ENCODE measurements at regions not wholly inside any gene's neighbourhood (a gene's known extent, or its start where the extent isn't known, plus 50 kb on each side); places are given as distances from the start of the nearest gene placed in this dataset.

DNA sequence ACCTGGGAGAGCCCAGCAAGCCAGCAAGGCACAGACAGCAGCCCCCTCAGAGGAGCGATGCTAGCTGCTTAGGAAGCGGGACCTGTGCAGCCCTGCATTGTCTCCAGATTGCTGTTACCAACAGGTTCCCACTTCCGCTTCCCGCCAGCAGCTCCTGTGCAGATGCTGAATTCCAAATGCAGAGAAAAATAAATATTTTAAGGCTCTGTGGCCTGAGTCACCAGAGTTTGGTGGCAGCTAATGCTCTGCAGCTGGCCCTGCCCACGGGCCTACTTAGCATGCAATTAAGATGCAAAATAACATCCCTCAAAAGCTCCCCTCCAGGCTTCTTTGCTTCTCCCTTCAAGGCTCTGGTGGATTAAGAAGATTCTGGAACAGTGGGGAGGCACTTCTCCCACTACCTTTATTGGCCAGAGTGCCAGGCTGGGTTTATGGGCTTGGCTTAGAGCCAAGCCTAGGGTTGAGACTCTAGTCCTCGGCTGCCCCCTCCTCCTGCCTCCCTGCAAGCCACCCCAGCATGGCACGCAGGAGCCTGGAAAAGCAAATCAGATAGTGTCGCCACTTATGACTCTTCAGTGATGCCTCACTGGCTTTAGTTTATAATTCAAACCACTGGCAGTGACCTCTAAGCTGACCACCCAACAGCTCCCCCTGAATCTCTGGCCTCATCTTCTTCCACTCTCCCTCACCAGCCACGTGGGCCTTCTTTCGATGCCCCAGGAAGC is 207.1 kb upstream of the ZC3H12A start:
- TF ChIP-seq, protein P1, sequence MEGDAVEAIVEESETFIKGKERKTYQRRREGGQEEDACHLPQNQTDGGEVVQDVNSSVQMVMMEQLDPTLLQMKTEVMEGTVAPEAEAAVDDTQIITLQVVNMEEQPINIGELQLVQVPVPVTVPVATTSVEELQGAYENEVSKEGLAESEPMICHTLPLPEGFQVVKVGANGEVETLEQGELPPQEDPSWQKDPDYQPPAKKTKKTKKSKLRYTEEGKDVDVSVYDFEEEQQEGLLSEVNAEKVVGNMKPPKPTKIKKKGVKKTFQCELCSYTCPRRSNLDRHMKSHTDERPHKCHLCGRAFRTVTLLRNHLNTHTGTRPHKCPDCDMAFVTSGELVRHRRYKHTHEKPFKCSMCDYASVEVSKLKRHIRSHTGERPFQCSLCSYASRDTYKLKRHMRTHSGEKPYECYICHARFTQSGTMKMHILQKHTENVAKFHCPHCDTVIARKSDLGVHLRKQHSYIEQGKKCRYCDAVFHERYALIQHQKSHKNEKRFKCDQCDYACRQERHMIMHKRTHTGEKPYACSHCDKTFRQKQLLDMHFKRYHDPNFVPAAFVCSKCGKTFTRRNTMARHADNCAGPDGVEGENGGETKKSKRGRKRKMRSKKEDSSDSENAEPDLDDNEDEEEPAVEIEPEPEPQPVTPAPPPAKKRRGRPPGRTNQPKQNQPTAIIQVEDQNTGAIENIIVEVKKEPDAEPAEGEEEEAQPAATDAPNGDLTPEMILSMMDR (IDR thresholded peaks at IDR 0.05; ENCODE audit: low read depth, low read length, missing control alignments), result no peak
- in situ Hi-C loops (cut with HindIII; ENCODE audit: low sequenced_read_pairs), result no loop called here
- H3K4me3 ChIP-seq (ENCODE audit: low read depth, low read length), result no peak overlapping the region
- no peak for DNase-seq (ENCODE audit: low read depth)

DNA sequence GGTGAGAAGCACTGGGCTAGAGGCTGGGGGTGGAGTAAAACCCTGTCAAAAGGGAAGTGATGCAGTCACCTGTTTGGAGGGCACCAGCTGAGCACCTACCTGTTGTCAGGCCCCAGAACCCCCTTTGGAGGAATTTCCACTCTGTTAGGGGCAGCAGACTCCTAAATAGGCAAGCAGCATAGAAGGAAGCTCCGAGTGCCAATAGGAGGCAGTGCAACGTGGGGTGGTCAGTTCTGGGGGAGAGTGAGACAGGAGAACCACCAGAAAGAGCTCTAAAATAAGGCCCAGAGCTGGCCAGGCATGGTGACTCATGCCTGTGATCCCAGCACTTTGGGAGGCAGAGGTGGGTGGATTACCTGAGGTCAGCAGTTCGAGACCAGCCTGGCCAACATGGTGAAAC is 203.7 kb upstream of the ZC3H12A start:
- no peak for DNase-seq (ENCODE audit: low read depth)
- in situ Hi-C loops (cut with HindIII; ENCODE audit: low sequenced_read_pairs), result no loop called here
- H3K4me3 ChIP-seq (ENCODE audit: low read depth, low read length), result no peak overlapping the region
- TF ChIP-seq, protein P1 (IDR thresholded peaks at IDR 0.05; ENCODE audit: low read depth, low read length, missing control alignments), result no peak

DNA sequence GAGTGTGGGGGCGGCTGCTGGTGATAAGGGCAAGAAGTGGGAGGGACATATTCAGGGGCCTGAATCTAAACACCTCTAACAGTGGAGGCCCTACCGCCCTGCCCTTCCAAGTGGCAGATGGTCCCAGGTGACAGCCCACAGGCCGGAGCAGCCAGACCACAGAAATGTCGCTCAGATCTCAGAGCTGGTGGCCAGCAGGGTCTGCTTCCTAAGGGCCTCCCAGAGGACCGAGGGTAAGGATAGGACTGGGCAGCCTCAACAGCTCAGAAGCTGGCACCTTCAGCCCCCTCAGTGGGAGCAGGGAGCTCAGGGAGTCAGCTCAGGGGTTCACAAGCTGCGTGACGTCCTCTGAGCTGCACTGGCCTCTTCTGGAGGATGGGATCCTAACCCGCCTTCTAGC is 201.8 kb upstream of the ZC3H12A start:
- TF ChIP-seq, protein P1 (IDR thresholded peaks at IDR 0.05; ENCODE audit: low read depth, low read length, missing control alignments), result no peak
- no peak overlapping the region for H3K4me3 ChIP-seq (ENCODE audit: low read depth, low read length)
- in situ Hi-C loops (cut with HindIII; ENCODE audit: low sequenced_read_pairs), result no loop called here
- no peak for DNase-seq (ENCODE audit: low read depth)

DNA sequence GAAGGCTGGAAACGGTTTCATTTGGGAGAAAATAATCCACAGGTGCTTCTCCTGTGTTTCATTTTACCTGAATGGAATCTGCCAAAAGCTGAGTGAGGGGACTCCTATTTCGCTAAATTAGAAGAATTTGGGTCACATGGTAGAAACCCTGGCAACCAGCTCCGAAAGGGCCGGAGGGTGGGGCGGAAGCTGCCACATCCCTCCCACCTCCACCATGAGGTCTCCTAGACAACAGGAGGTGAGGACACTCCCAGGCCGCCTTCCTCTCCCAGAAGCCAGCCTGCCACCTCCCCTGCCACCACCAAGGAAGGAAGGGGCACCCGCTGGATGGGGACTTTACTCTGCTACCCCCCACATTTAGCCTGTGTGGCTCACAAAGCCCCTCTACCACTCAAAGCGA is 199.9 kb upstream of the ZC3H12A start:
- no peak for DNase-seq (ENCODE audit: low read depth)
- in situ Hi-C loops (cut with HindIII; ENCODE audit: low sequenced_read_pairs), result no loop called here
- TF ChIP-seq, protein P1 (IDR thresholded peaks at IDR 0.05; ENCODE audit: low read depth, low read length, missing control alignments), result no peak
- no peak overlapping the region for H3K4me3 ChIP-seq (ENCODE audit: low read depth, low read length)

DNA sequence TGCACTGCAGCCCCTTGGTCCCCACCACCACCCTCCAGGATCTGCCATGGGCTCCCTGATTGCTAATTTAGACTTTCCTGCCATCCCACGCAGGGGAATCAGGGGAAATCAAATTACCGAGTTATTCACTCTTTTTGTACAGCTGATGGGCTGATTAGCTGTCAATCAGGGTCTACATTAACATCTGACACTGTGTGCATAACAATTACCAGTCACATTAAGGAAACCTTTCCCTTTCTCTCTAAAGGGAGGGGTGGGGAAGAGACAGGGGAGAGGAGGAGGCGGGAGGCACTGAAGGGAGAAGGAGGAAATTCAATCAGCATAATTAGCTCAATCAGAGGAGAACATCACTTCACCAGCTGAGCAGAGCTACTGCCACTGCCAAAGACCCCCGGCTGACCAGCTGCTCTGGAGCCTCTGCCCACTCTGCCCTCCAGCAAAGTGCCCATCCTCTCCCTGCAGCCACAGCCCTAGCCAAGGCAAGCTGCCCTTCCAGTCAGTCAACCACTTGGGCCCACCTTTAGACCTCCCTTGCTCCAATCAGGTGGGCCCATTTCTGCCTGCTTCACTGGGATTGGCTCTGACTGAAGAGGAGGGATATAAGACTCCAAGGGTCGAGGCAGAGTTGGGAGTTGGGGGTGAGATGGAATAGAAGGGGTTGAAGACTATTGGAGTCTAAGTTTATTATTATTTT is 199.3 kb upstream of the ZC3H12A start:
- no peak for DNase-seq (ENCODE audit: low read depth)
- TF ChIP-seq, protein P1 (IDR thresholded peaks at IDR 0.05; ENCODE audit: low read depth, low read length, missing control alignments), result no peak
- in situ Hi-C loops (cut with HindIII; ENCODE audit: low sequenced_read_pairs), result no loop called here
- no peak overlapping the region for H3K4me3 ChIP-seq (ENCODE audit: low read depth, low read length)

DNA sequence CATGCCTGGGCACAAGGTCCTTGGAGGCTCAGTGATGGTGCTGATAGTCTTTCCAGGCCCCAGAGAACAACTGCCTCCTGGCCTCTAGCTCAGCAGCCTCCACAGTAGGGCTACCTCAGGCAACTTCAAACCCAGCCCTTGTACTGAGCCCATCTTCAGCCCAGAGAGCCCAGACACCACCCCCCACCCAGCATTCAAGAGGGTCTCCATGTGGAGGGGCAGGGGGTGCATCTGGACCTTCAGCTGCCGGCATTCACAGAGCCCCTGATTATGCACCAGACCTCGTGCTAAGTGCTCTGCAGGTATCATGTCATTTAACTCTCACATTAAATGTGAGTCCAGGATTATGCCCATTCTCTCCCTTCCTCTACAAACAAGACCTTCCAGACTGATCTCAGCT is 197.0 kb upstream of the ZC3H12A start:
- in situ Hi-C loops (cut with HindIII; ENCODE audit: low sequenced_read_pairs), result no loop called here
- DNase-seq (ENCODE audit: low read depth), result no peak
- TF ChIP-seq, protein P1 (IDR thresholded peaks at IDR 0.05; ENCODE audit: low read depth, low read length, missing control alignments), result no peak
- H3K4me3 ChIP-seq (ENCODE audit: low read depth, low read length), result no peak overlapping the region

All from astrocyte of the cerebellum (primary cell).